Transverse colon (tissue), 4 donors: ENCODE measurements at regions not wholly inside any gene's neighbourhood (a gene's known extent, or its start where the extent isn't known, plus 50 kb on each side); places are given as distances from the start of the nearest gene placed in this dataset.

ENCODE experiments used
- DNase-seq: peaks from one replicate; pipeline ENCODE4 v3.0.0-alpha.2; 2019
- H3K27ac ChIP-seq, 4 donors: fragments of 200-600 bp; sonication (generic); 2 replicates each; pipeline ENCODE4 v1.5.1; 2016 to 2018; ENCODE audit warnings: inconsistent platforms in 4 of 4
- H3K27me3 ChIP-seq: fragments of 200-600 bp; sonication (generic); 2 replicates; pipeline ENCODE4 v1.5.1; 2017; ENCODE audit warnings: inconsistent platforms
- H3K36me3 ChIP-seq, 4 donors: fragments of 200-600 bp; sonication (generic); 2 replicates each; pipeline ENCODE4 v1.5.1; 2017 to 2019; ENCODE audit warnings: inconsistent platforms in 4 of 4
- H3K4me1 ChIP-seq, 4 donors: fragments of 200-600 bp; sonication (generic); 2 replicates each; pipeline ENCODE4 v1.5.1; 2017 to 2020; ENCODE audit warnings: inconsistent platforms in 4 of 4
- H3K4me3 ChIP-seq, 4 donors: fragments of 200-600 bp; sonication (generic); 1 replicate in 1 of 4; 2 replicates in 3 of 4; pipeline versions ENCODE4 v1.5.1 to v1.6.1; 2017 to 2019; ENCODE audit warnings: inconsistent platforms in 4 of 4
- H3K9me3 ChIP-seq, 2 donors: fragments of 200-600 bp; sonication (generic); 2 replicates each; pipeline ENCODE4 v1.5.1; 2017 to 2019; ENCODE audit warnings: inconsistent platforms in 2 of 2
- EP300 ChIP-seq: sonication (generic); formaldehyde crosslinking; IDR thresholded peaks from one replicate; pipeline ENCODE4 v1.6.1; 2017; ENCODE audit warnings: antibody characterized with exemption, low read depth
- POLR2A ChIP-seq: fragments of 450-650 bp; IDR thresholded peaks from one replicate; pipeline ENCODE4 v1.6.1; 2016; ENCODE audit warnings: antibody characterized with exemption, mild to moderate bottlenecking, moderate library complexity
- POLR2AphosphoS5 ChIP-seq, 3 donors: sonication (generic); formaldehyde crosslinking; IDR thresholded peaks; one replicate each; pipeline ENCODE4 v1.6.1; 2016; ENCODE audit warnings: antibody characterized with exemption in 3 of 3
- WGBS, 2 donors: methylation state at CpG; one replicate each; pipeline ENCODE4 v1.1.5; 2018; ENCODE audit warnings: low coverage in 1 of 2; 5-methylcytosine and 5-hydroxymethylcytosine counted together
- in situ Hi-C, 4 donors: fragments of 200-750 bp; cut with MboI; loops; one replicate each; pipeline versions ENCODE4 v1.15.0 to v1.15.1; 2017; ENCODE audit warnings: low sequenced_read_pairs in 3 of 4, low pct_ligation_motif_present in 1 of 4, low pct_unique_long_range_greater_than_20kb in 1 of 4
- intact Hi-C: fragments of 100-400 bp; cut with DNase I; formaldehyde crosslinking; loops from one replicate; pipeline ENCODE4 v1.15.1; 2023; ENCODE audit warnings: low total_unique reads
- TF ChIP-seq, protein P1 (sequence below), 5 experiments: fragments of 200-600 bp in 3 of 5; fragments of 450-650 bp in 2 of 5; sonication (generic) in 3 of 5; IDR thresholded peaks; 1 replicate in 2 of 5; 2 replicates in 3 of 5; pipeline ENCODE4 v1.5.1; 2016 to 2017; ENCODE audit warnings: antibody characterized with exemption in 5 of 5, inconsistent platforms in 3 of 5, mild to moderate bottlenecking in 2 of 5, moderate library complexity in 1 of 5

DNA sequence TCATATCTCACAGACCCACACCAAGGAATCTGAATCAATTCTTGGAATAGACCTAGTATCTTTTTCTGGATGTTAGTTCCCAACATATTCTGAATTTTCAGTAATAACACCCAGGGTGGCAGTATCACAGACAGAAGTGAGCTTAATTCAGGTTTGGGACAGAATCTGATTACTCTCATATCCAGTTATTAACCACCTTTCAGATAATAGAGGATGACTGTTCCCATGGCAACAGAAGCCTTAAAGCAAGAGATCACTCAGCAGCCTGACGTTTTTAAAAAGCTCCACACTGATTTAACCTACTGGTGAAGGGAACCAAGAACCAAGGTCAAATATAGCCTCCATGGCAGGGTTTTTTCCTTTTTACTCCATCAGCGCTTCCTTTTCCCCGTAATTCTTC, 68.4 kb downstream of the ACTBL2 start:
- intact Hi-C loops, result no loop called here
- WGBS, 2 donors, result 63 to 76% methylated on average over 3 of the region's 3 CpGs

DNA sequence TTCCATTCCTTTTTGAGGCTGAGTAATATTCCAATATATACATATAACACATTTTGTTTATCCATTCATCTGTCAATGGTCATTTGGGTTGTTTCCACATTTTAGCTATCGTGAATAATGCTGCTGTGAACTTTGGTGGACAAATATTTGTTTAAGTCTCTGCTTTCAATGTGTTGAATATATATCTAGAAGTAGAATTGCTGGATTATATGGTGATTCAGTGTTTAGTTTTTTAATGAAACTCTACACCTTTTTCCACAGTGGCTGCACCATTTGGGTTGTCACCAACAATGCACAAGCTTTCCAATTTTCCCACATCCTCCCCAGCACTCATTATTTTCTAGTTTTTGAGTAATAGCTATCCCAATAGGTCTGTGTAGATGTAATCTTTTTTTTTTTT, 69.5 kb downstream of the ACTBL2 start:
- Histone ChIP-seq H3K27me3 (no peaks in the 10 kb centered on the region), H3K9me3 (no peaks in the 10 kb centered on the region), H3K27ac (no peak overlapping the region), H3K4me1 (peaks cover 0 to 3% (median 0%) of the 10 kb centered on the region in 4 donors), H3K36me3 (no peaks in the 10 kb centered on the region), H3K4me3 (no peak overlapping the region)
- no peak for DNase-seq
- intact Hi-C loops, result no loop called here
- in situ Hi-C loops, result no loop called here
- TF ChIP-seq, protein P1, sequence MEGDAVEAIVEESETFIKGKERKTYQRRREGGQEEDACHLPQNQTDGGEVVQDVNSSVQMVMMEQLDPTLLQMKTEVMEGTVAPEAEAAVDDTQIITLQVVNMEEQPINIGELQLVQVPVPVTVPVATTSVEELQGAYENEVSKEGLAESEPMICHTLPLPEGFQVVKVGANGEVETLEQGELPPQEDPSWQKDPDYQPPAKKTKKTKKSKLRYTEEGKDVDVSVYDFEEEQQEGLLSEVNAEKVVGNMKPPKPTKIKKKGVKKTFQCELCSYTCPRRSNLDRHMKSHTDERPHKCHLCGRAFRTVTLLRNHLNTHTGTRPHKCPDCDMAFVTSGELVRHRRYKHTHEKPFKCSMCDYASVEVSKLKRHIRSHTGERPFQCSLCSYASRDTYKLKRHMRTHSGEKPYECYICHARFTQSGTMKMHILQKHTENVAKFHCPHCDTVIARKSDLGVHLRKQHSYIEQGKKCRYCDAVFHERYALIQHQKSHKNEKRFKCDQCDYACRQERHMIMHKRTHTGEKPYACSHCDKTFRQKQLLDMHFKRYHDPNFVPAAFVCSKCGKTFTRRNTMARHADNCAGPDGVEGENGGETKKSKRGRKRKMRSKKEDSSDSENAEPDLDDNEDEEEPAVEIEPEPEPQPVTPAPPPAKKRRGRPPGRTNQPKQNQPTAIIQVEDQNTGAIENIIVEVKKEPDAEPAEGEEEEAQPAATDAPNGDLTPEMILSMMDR (IDR thresholded peaks at IDR 0.05), result no peak
- TF ChIP-seq POLR2AphosphoS5 (IDR thresholded peaks at IDR 0.05) (no peak), POLR2A (no peak), EP300 (no peak)
- 38 to 44% methylated on average over 1 of the region's 1 CpG for WGBS, 2 donors

More for the DNA sequence above, 68.4 kb downstream of the ACTBL2 start:
- Histone ChIP-seq H3K27me3 (no peaks in the 10 kb centered on the region), H3K9me3 (no peaks in the 10 kb centered on the region), H3K27ac (no peak overlapping the region), H3K4me3 (no peak overlapping the region), H3K4me1 (no peaks in the 10 kb centered on the region), H3K36me3 (no peaks in the 10 kb centered on the region)
- TF ChIP-seq POLR2AphosphoS5 (IDR thresholded peaks at IDR 0.05) (no peak), EP300 (no peak), POLR2A (no peak)
- TF ChIP-seq, protein P1 (IDR thresholded peaks at IDR 0.05), result no peak
- DNase-seq, result no peak
- in situ Hi-C loops, result no loop called here

DNA sequence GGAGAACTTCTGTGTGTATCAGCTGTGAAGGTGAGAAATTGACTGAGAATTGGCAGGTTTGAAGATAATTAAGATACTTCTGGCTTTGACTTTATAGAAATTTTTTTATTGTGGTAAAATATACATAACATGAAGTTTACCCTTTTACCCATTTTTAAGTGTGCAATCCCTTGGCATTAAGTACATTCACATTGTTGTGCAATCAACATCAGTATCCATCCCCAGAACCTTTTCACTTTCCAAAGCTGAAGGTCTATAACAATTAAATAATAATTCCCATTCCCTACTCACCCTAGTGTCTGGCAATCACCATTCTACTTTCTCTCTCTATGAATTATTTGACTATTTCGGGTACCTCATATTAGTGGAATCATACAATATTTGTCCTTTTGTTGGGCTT, 69.9 kb downstream of the ACTBL2 start:
- intact Hi-C loops (no loop called here), in situ Hi-C loops (no loop called here)
- Histone ChIP-seq H3K4me3 (no peak overlapping the region), H3K27me3 (no peaks in the 10 kb centered on the region), H3K4me1 (peaks cover 0 to 3% (median 0%) of the 10 kb centered on the region in 4 donors), H3K36me3 (no peaks in the 10 kb centered on the region), H3K9me3 (no peaks in the 10 kb centered on the region), H3K27ac (no peak overlapping the region)
- TF ChIP-seq, protein P1 (IDR thresholded peaks at IDR 0.05), result no peak
- TF ChIP-seq EP300, result no peak
- TF ChIP-seq POLR2A, result no peak
- TF ChIP-seq POLR2AphosphoS5 (IDR thresholded peaks at IDR 0.05), result no peak
- no peak for DNase-seq
- 91 to 100% methylated on average over 1 of the region's 1 CpG for WGBS, 2 donors

DNA sequence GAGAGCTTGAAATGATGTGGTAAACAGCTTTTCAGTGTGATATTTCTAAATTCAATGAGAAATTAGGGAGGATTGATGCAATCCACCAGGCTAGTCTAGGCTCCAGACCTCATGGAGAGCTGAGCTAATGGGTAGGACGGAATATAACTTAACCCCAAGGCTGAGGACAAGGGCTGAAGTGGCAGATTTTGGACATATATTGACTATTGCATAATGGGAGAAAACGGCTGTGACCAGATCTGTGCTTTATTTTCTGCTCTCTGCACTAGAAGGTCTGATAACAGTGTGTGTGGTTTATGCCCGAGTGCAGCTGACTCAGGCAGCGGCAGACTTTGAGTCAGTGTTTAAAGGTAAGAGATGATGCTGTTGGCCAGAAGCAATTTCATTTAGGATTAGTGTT, 70.6 kb downstream of the ACTBL2 start:
- no peaks in the 10 kb centered on the region for H3K36me3 ChIP-seq
- intact Hi-C loops, result no loop called here
- H3K9me3 ChIP-seq, result no peaks in the 10 kb centered on the region
- H3K4me1 ChIP-seq, result peaks cover 0 to 3% (median 0%) of the 10 kb centered on the region in 4 donors
- in situ Hi-C loops, result no loop called here
- TF ChIP-seq, protein P1 (IDR thresholded peaks at IDR 0.05), result no peak
- TF ChIP-seq POLR2AphosphoS5 (IDR thresholded peaks at IDR 0.05), result no peak
- no peak for TF ChIP-seq EP300
- no peak for TF ChIP-seq POLR2A
- WGBS, 2 donors, result 50 to 73% methylated on average over 2 to 4 of the region's 4 CpGs
- no peaks in the 10 kb centered on the region for H3K27me3 ChIP-seq
- H3K27ac ChIP-seq, result no peak overlapping the region
- no peak for DNase-seq
- H3K4me3 ChIP-seq, result no peak overlapping the region
